ENCODE measurements at regions not wholly inside any gene's neighbourhood (a gene's known extent, or its start where the extent isn't known, plus 50 kb on each side); places are given as distances from the start of the nearest gene placed in this dataset.
A peak's percentile ranks its signal among the peaks of the same experiment; 100 is the strongest.
"Not testable (repeated sequence)": the region's sequence is repeated elsewhere in the genome, so short reads cannot be mapped to it uniquely, and the experiment has no call there.

DNA sequence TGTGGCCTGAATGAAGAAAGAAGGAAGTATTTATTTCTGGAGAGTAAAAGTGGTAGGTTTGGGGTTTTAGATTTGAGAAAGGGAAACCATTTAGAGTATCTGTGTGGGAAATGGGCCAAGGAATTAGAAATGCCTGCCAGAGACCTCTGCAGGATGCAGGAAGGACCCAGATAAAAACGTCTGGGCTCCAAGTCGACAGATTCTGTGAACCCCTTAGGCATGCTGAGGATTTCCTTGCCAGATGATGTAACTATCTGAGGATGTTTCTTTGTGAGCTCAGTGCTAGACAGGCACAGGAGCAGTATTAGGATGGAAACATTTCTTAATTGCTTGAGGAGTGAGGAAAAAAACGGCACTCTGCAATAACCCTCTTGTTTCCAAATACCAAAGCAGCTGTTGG is 251.8 kb upstream of the DMRT1 start:
- DNase-seq = peak; percentile 72

- no peak for DNase-seq
Observed at GRCh38 chr9:591292-591691, 250.2 kb upstream of the DMRT1 start.

- no peak for DNase-seq
Observed at GRCh38 chr9:592225-592624, 249.3 kb upstream of the DMRT1 start.

DNA sequence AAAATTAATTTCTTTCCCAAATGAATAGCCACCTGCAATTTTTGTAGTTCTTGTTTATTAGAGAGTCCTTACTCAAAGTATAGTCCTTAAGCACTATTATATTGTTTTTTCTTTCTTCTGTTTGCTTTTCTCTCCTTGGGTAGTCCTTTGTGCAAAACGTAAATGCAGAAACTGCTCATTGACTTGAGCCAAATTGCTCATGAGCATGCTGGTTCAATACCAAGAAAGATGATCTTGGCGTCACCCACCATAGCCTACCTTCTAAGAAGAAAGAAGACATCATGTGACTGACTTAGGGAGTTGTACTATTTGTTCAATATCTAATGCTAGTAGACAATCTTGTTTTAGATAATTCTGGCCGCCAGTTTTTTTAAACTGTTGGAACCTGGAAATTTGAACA is 248.8 kb upstream of the DMRT1 start:
- DNase-seq = no peak

DNA sequence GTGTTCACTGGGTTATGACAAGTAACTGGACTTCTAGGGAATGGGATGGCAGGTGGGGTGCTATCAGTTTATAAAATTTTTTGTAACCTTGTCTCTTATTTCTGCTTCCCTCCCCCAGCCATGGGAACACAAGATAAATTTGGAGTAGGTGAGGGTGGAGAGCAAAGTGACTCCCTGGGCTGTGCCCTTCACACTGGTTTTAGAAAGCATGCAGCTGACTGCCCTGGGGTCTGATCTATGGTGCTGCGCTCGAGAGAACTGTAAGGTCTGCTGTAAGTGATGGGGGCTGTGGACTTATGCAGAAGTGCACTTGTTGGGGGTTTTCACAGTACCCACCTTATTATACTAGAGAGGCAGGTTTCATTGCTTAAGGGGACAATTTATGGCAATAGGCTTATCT is 247.7 kb upstream of the DMRT1 start:
- DNase-seq = no peak

GRCh38 chr9:596703-597102 is 244.8 kb upstream of the DMRT1 start:
- no peak for DNase-seq

DNA sequence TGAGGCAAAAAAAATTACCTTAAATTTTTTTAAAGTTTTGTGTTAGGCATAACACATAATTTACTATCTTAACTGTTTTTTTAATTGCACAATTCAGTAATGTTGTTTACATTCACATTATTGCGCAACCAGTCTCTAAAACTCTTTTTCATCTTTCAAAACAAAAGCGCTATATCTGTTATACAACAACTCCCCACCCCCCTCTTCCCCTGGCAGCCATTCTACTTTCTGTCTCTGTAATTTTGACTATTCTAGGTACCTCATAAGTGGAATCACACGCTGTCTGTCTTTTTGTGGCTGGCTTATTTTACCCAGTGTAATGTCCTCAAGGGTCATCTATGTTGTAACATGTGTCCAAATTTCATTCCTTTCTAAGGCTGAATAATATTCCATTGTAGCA is 241.5 kb upstream of the DMRT1 start:
- no peak for DNase-seq

DNA sequence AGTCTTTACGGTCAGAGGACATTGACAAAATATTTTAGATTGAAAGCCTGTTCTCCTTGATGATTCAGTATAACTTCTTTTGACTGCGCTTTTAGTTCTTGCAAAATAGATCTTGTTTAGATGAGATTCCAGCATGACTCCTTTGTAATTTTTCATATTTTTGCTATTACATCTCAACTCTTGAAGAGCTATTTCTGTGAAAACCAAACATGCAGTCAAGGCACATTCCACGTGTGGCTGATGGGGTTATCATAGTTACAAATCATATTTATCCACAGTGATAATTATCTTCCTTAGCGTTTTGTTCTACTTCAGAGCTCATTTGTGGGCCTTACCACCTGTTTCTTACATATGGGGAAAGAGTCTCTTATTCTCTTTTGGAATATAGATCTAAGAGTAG is 238.8 kb upstream of the DMRT1 start:
- no peak for DNase-seq

DNA sequence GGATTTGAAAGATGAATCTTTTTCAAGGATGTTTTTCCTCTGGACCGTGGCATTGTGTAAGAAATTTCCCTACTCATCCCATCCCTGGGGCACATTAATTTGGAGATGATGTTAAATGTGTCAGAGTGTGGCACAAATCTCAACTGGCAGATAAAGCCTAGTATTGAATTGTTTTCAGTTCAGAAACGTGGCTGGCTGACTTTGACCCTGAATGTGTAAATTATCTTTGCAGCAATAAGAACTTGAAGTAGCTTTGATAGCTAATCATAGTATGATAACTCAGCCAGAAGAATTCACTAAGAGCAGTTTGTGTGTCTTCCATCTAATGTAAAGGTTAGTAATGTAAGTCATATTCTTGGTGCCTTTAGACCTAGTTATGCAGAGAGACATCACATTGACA is 238.4 kb upstream of the DMRT1 start:
- DNase-seq = no peak

DNA sequence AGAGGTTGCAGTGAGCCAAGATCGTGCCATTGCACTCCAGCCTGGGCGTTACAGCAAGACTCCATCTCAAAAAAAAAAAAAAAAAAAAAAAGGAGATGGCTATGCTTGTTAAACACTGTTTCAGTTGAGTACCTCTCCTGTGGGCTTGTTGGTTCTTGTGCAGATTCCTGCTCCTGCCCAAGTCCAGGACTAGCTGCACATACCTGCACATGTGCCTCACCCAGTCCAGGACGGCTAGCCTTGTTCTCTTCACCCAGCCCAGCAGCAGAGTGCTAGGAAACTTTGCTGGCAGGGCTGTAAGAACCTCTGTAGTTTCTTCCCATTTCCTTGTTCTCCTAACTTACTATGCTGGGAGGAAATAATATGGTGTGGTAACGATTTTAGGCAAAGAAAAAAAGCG is 234.1 kb upstream of the DMRT1 start:
- no peak for DNase-seq

DNA sequence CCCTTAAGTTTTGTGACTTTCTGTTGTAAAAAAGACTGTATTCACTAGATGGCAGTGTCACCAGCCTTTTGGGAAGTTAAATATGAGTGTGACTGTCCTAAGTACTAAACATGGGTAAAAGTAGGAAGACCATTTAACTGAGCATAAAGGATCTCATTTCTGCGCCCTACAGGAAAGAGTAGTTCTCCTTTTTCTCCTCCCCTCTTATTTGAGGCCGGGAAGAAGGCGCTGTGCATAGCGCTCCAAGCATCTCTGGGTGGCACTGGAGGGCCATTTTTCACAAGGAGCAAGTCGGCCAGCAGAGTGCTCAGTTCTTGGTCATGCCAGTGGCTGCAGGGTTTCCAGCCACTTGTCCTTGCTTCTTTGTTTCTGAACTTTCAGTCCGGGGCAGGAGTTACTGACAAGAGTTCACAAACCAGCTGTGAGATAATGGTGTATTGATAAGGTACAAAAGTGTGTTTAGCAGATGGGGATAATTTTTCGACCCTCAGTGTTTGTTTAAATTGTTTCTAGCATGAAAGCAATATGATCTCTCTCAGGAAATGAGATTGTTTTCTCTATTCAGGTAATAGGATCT is 227.6 kb upstream of the DMRT1 start:
- DNase-seq = peak; percentile 88

GRCh38 chr9:614431-614830 is 227.1 kb upstream of the DMRT1 start:
- DNase-seq = no peak

- DNase-seq = no peak
Observed at GRCh38 chr9:615756-616155, 225.7 kb upstream of the DMRT1 start.

GRCh38 chr9:616694-617093 is 224.8 kb upstream of the DMRT1 start:
- no peak for DNase-seq

- DNase-seq = no peak
Observed at GRCh38 chr9:617445-618085, 223.9 kb upstream of the DMRT1 start.

DNA sequence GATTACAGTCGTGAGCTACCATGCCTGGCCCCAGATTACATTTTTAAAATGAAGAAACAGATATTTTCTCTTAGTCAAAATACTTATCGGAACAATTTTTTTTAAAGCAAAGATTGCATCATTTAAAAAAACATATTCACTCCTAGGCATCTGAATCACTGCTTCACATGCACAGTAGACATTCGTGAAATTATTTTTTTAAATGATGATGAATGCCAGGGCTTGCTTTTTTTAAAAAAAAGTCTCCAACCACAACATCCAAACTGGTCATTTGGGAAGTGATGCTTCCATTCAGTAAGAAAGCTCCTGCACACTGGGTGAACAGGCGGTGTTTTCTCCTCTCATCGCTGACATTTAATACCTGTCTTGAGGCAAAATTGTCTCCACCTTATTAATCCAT is 223.0 kb upstream of the DMRT1 start:
- peak; percentile 70 for DNase-seq

DNA sequence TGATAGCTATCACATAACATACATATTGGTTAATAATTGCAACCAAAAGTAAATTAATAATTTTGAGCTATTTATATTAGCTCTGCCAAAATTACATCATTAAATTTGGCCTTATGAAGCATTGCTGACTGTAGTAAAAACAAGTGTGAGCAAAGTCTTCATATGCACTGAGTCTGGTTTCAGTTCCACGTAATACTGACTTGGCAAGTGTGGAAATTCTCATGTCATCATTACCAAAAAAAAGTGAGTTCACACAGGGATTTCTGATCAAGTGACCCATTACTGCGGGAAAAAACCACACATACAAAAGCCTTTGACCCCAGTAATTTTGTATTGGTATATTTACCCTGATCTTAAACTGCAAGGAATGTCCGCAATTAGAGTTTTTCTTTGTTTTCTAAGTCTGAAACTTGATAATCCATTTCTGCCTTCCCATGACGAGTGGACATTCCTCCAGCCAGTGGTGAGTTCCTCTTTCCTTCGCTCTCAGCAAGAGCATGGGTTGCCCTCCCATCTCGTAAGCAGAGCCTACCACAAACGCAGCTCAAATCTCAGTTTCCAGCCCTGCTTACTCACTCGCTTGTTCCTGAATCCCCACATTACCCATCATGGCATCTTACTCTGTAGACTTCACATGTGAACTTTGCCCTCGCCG is 220.2 kb upstream of the DMRT1 start:
- DNase-seq = no peak

DNA sequence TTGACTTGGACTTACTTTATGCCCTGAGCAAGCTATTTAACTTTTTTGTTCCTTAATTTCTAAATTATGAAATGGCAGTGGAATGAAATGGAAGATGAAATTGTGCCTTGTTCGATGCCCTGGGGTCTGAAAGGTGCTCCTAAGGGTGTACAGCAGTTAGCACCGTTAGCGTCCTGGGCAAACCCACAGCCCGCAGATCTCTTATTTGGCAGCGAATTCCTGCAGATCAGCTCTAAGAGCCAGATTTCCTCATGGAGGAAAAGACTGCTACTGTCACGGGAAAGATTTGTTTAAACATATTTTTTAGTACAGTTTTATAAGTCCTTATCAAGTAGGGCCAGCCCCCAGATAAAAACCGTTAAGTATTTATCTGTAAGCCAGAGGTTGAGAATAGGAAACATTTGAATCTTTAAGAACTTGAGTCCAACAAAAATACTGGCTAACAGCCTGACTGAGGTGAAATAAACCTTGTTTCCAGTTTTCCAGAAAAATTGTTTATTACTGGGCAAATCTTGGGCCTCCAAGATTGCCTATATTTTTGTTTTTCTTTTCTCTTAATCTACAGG is 216.5 kb upstream of the DMRT1 start:
- DNase-seq = no peak

- DNase-seq = no peak
Observed at GRCh38 chr9:625613-626012, 215.9 kb upstream of the DMRT1 start.

GRCh38 chr9:626114-626513 is 215.4 kb upstream of the DMRT1 start:
- DNase-seq = not testable (repeated sequence)

DNA sequence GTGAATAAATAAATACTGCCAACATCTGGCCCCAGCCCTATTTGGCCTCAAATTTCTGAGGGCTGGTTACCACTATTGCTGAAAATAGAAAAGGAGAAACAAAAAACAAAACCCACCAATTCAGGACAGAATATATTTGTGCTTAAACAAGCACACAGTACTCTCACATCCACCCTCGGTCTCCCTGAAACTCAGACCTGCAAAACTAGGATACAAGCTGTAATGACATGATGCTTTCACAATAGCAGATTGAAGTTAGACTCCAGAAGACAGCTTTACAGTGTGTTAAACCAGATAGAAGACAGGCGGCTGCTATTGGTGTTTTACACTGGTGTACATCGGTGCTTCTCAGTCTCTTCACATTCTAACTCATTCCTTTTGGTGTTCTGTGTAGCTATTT is 214.9 kb upstream of the DMRT1 start:
- no peak for DNase-seq

- DNase-seq = no peak
Observed at GRCh38 chr9:627336-627970, 214.0 kb upstream of the DMRT1 start.

GRCh38 chr9:629146-629545 is 212.4 kb upstream of the DMRT1 start:
- DNase-seq = no peak

GRCh38 chr9:630817-631216 is 210.7 kb upstream of the DMRT1 start:
- DNase-seq = no peak

Data from fibroblast of skin of scalp (primary cell).